GM19025 (cell line): ENCODE measurements at regions not wholly inside any gene's neighbourhood (a gene's known extent, or its start where the extent isn't known, plus 50 kb on each side); places are given as distances from the start of the nearest gene placed in this dataset.
A peak's percentile ranks its signal among the peaks of the same experiment; 100 is the strongest.

Experiments used
- ATAC-seq: cut with Tn5 transposase; IDR thresholded peaks from one replicate; pipeline ENCODE4 v1.9.1; 2021; ENCODE audit warnings: mild to moderate bottlenecking, low read depth, moderate library complexity; ENCODE audit not compliant: unreplicated experiment

DNA sequence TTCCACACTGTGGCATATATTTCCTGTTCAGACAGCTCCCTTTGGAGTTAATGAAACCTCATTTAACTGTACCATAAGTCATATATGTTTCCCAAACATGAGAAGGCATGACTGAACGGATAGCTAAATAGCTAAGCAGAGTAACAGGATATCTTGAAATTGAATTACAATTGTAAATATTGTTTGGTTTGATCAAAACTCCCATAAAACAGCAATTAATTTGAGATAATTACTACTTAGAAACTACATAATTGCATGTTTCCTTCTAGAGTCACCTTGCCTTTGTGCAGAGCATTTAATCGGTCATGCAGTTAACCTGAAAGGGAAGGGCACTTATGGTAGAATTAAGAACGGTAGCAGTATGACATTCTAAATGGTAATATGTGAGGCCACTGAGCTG is 179.0 kb upstream of the MAP3K7 start:
- no peak for ATAC-seq

DNA sequence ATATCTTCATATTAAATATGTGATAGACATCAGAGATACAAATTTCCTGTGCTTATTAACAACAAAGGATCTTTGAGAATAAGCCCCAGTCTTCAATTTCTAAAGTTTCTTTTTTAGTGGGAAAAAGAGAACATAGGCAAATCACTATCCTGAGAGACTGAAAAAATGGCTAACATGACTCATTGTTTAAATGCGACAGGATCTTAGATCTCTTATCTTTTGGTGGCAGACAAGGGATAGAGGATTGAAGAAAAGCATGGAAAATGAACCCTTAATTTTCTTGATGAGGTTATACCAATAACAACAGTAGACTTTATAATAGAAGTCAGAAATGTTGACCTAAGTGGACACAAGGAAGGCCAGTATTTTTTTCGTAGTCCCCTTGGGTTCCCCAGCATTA is 178.6 kb upstream of the MAP3K7 start:
- no peak for ATAC-seq

DNA sequence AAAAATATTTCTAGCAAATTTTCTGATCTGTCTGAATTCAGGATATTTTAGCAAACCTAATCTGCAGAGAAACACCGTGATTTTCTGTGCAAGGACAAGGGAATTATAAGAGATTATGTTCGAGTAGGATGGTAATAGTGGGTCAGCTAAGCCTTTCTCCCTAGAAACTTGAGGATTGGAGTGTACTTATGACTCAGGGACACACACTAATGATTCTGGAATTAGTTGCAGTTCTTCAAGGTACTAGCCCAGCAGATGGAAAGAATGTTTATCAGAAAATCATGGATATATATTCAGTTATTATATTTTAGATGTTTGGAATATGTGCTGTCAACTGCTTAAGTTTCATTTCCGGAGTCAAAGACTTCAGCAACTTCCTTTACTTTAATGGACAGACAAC is 177.1 kb upstream of the MAP3K7 start:
- no peak for ATAC-seq

DNA sequence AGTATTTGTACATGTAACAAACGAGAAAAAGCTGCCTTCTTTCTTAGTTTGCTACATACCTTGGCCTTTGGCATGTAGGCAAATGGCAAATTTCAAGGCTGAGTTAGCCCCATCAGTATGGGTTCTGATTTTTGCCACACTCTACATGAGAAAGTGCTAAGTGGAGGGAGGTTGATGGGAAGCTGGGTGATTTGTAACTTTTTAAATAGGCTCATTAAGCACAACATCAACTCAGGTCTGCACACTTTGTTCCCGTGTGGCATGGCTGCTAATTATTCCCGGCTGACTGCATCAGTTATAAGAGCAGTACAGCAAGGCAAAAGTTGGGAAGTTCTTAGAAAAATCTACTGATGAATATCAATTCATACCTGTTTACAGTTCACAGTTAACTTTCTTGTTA is 172.8 kb upstream of the MAP3K7 start:
- ATAC-seq = no peak

DNA sequence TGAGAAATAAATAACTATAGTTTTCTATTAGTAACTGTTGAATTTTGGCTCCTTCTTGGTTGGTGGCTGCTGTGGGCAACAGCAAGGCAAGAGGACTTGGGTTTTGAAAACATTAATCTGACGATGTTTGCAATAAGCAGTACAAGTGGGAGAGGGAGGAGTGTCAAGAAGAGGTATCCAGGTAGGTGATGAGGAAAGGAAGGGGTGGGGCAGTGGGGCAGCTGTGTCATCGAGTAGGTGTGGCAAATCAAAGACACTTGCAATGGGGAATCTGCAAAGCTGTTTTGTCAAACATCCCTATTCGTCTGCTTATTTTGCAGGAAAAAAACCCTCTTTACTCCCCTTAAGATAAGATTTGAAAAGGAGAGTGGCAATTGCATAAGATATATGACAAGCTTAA is 171.9 kb upstream of the MAP3K7 start:
- no peak for ATAC-seq

DNA sequence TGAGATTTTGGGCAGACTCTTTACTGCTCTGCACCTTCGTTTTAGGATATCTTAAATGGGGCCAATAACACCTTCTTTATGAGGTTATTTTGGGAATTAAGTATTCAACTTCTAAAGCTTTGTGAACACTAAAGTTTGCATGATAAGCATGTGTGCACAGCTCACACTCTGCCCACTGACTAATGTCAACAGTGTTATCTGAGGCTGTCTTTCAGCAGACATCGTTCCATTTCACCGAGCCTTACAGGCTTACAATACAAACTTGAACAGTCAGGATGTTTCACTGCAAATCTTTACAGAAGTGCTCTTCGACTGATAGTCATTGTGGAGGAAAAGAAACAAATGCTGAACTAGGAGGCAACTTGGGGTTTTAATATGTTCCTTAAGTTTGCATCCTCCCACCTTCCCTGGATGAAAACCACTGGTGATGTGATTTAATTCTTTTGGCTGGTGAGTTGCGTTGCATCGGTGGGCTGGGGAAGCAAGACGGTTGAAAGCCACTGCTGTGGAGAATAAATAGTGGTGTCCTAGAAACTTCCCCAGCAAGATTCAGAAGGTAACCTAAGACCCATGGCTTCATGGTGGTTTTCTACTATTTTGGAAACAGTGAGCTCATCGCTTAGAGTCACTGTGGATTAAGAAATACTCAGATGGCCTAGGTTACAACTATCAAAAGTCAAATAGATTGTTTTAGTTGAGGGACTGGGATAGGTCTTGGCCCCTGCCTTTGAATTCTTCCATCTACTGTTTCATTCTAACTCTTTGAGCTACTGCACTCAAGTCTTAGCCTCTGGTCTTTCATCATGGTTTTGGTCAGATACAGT is 167.2 kb upstream of the MAP3K7 start:
- no peak for ATAC-seq

DNA sequence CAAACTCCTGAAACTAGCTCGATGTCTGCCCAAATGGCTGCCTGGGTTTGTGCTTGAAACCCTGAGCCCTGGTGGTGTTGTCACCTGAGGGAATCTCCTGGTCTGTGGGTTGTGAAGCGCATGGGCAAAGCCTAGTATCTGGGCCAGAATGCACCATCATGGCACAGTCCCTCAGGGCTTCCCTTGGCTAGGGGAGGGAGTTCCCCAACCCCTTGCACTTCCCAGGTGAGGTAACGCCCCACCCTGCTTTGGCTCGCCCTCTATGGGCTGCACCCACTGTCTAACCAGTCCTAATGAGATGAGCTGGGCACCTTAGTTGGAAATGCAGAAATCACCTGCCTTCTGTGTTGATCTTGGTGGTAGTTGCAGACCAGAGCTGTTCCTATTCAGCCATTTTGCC is 152.9 kb upstream of the MAP3K7 start:
- ATAC-seq = no peak

DNA sequence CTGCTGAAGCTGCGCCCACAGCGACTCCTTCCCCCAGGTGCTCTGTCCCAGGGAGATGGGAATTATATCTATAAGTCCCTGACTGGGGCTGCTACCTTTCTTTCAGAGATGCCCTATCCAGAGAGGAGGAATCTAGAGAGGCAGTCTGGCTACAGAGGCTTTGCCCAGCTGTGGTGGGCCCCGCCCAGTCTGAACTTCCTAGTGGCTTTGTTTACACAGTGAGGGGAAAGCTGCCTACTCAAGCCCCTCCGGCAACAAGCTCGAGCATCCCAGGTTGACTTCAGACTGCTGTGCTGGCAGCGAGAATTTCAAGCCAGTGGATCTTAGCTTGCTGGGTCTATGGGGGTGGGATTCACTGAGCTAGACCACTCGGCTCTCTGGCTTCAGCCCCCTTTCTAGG is 152.5 kb upstream of the MAP3K7 start:
- ATAC-seq = no peak

DNA sequence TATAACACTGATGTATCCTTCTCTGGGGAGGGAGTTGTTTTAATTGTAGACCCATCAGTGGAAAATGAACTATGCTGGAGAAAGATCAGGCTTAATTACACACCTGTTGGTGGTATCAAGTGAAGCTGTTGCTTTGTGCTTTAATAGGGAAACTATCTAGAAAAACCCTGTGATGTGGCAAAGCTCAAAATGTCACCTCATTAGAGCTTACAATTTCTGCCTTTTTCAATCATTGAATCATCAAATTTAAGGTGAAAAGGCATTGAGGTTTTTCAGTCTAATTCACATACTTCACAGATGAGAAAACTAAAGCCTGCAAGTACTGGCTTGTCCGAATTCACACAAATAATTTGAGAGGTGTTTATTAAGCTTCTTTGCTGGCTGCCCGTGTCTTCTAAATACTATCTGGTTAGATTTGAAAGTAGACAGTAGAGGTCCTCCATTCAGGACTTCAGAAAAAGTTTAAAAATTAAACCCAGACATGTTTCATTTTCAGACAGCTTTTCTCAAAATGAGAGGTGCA is 143.3 kb upstream of the MAP3K7 start:
- ATAC-seq = peak; percentile 89

DNA sequence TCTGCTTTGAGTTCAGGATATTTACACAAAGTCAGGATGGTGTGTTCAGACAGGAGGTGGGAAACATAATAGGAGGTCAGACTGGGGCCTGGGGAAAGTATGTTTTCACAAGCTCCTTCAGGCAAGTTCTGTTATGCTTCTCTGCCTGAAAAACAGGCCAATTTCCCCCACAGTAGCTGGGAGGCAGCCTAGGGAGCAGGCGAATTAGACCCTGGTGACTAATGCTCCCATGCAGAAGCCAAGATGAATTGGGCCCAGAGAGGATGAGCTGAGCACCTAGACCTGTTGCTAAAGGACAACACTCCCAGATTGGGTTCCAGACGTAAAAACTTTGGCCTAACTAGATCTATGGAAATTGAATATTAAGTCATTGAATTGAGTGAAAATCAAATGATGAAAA is 142.2 kb upstream of the MAP3K7 start:
- no peak for ATAC-seq

DNA sequence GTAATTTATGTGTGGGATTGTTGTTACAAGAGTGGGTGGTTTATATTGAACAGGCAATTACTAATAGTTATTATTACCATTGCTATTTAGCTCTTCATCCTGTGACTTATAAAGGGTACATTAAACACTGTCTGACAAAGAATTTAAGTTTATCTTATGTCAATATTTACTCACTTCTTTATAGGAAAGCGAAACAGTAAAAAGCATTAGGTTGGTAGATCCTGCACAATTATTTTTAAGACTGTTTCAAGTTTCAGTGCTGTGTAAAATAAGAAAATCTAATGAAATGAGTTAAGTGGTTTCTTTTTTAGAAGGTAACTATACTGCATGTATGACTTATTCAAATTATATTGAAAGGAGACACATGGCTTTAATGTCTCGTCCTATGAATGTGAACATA is 135.8 kb upstream of the MAP3K7 start:
- ATAC-seq = no peak

DNA sequence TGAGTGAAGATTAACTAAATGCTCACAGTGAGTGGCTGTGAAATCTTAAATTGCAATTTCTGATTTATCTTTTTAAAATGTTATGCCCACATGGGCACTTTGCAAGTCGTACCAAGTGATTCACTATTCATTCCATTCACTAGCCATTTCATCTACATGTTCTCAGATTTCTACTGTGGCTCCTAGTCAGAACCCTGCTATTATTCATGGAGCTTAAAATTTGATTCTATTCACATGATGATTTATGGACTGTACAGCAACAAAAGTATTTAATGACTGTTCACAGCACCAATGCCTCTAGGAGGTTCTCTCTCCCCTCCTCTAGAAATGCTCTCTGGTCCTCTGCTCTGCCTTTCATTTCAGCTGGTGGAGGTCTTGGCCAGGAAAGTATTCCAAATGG is 133.5 kb upstream of the MAP3K7 start:
- no peak for ATAC-seq

DNA sequence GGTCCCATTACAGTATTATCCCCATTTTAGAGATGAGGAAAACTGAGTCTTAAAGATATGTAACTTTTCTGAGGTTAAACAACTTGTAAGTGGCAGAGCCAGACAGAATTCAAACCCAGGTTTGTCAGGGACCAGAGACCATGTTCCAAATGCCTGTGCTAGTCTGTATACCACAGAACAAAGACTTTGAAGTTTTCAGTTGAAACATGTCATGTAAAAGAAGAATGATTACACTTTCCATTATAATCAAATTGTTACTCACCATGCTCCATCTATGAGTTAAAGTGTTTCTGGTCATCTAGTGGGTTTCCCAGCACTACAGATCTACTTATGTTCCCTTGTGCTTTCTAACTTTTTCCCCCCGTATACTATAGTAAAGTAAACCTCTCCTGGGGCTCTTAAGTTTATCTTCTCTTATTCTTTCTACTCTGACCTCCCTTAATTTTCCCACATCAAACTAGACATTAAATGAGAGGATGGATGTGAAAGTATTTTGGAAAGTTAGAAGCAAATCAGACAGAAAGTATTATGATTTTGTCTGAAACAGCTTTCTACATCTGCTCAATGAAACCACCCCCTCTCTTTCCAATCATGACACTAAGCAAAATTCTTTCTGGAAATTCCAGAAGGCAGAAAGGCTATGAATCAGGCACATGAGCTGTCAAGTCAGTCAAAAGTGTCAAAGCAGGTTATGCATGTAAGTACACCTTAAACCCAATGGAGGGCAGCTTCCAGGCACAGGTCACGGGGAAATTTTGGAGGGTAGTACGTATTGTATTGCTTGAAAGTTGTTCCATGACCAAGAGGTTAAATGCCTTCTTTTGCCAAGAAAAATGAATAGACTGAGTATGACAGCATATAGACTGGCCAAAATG is 132.7 kb upstream of the MAP3K7 start:
- ATAC-seq = no peak

DNA sequence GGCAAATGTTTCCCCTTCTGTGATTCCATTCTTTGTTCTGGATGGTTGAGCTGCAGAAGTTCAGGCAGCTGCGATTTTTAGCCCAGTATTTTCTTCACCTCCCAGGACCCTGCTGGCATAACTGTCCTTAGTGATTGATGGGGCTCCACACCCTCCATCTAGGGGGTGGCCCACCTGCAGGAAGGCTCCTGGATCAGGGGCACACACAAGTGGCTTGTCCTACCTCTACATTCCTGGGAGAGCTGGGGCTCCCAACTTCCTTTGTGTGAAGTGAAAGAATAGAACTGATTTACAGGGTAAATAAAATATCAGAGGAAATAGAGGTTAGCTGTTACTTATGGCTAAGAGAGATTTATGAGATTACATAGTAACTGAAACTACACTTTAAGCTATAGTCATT is 129.5 kb upstream of the MAP3K7 start:
- ATAC-seq = no peak

DNA sequence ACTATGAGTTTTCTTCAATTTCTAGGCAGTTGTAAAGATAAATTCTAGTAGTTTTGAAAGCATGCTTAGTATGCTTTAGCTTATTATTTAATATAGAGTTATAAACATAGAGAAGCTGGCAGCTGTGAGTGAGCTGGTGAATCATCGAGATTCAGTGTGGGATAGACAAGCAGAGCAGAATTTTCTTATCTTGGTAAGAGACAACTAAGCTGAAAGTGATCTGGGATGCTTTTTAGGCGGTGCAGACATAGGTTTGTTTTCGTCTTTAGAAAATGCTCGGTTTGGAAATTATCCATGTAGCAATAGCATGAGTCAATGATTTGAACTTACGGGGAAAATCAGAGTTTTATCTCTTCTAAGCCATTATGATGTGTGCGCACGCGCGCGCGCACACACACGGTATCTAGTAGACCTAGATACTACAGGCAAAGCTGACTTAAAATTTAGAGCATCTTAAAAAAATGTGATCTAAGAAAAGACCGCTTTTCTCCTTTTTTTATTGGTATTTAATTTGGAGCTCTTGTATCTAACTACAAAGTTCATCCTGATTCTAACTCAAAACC is 128.3 kb upstream of the MAP3K7 start:
- no peak for ATAC-seq

DNA sequence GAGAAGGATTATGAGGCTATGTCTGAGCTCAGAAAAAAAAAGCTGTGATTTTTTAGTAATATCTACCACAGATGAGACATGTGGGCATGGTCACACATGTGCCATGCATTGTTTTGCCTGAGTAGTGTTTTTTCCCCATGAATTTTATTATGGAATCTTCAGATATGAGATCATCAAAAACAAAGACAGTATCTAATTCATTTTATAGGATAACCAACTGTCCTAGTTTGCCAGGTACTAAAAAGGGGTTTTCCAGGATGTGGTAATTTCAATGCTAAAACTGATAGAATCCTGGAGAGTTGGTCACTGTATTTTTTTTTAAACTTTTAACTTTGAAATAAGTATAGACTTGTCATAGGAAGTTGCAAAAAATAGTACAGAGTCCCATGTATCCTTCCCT is 127.4 kb upstream of the MAP3K7 start:
- no peak for ATAC-seq

DNA sequence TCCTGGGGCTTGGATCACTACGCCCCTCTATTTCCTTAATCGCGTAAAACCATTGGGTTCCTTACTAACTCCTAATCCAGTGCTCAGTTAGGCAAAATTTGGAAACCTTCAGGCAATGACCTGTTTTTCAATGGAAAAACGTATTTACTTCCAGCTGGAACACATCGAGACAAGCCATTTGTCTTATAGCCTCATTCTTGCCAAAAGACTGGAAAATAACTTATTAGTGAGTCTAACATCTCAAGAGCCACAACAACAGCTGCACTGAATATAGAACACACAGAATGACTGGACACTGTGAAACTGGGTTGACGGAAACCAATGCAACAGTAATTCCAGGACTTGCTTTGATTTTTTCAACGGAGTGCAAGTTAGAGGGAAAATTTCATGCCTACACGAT is 125.2 kb upstream of the MAP3K7 start:
- no peak for ATAC-seq

DNA sequence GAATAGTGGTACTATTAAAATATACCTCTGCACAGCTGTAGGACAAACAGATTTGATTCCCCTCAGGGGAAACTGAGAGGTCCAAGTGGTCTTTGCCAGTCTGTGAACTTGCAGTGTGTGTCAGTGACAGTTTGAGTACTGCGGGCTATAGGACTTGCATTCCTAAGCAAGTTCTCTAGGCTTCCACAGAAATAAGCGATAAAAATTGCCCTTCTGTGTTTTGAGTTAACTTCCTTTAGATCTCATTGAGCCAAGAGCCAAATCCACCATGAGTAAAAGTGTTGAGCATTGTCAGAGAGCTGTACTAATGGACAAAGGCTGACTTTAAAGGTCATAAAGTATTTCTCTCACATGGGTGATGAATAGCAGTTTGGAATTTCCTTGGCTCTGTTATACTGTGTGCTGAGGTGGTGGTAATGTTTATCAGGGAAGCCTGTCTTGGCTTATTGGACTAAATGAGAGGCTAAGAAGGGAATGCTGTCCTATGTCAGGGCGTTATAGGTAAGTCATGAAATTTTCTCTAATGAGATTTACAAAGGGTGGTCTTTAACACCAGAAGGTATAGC is 122.6 kb upstream of the MAP3K7 start:
- ATAC-seq = no peak

DNA sequence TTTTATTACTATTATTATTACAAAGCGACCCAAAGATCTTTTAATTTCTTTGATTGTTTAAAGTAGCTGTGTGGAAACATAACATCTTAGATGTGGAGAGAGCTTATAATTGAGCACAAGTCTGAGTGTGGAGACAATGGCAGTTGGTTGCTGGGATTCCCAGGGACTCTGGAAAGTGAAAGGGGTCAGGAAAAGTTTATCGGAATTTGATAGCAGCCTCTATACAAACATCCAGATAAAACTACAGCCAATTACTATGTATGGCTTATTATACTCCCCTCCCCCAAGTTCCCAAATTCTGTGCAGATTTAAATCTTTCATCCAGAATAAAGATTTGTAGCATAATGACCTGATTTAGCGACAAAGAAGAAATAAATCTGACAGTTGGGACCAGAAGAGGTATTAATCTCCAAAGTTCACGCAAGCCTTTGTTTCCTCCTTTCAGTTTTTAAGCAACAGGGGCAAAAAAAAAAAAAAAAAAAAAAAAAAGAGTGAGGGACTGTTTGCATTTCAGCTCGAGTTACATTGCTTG is 121.4 kb upstream of the MAP3K7 start:
- no peak for ATAC-seq

DNA sequence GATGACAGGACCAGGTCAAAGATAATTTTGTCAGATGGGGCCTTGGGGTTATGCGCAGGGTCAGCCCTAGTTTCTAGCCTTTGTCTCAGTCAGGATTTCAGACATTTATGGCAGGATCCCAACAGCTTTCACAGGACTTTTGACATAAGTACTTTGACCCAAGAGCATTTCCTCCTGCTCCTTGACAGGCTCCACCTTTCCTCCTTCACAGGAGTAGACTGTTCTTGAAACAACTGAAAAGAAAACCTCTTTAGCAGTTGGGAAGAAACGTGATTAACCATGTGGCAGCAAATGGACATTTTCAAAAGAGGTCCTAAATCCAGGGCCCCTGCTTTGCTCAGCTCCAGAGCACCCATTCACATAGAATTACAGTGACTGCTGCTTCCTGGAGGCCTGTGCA is 120.4 kb upstream of the MAP3K7 start:
- ATAC-seq = no peak

DNA sequence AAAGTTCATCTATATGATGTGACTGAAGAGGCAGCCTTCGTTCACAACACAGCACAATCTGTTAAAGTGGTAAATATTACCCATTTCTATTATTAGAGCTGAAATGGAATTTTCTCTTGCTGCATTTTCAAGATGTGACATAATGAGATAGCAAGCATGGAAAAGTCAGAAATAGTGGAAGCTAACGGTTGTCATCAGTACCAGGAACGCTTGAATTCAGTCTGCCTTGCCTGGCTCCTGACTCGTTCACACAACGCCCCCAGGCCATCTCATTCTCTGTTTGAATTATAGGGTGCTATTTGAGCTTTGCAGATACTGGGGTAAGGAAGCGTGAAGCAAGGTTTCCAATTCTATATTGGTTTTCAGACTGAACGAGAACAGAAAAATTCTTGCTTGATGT is 116.5 kb upstream of the MAP3K7 start:
- ATAC-seq = no peak
